GM21717 (cell line): ENCODE measurements at regions not wholly inside any gene's neighbourhood (a gene's known extent, or its start where the extent isn't known, plus 50 kb on each side); places are given as distances from the start of the nearest gene placed in this dataset.
"Not testable (repeated sequence)": the region's sequence is repeated elsewhere in the genome, so short reads cannot be mapped to it uniquely, and the experiment has no call there.

Experiments used
- ATAC-seq: cut with Tn5 transposase; IDR thresholded peaks from one replicate; pipeline ENCODE4 v1.9.1; 2021; ENCODE audit warnings: mild to moderate bottlenecking, moderate library complexity; ENCODE audit not compliant: unreplicated experiment

GRCh38 chr2:20499387-20499786 is 52.5 kb downstream of the RHOB start:
- no peak for ATAC-seq

- no peak for ATAC-seq
Observed at GRCh38 chr2:20501974-20502373, 55.1 kb downstream of the RHOB start.

GRCh38 chr2:20502496-20502895 is 55.6 kb downstream of the RHOB start:
- ATAC-seq, result not testable (repeated sequence)

GRCh38 chr2:20504174-20504573 is 57.3 kb downstream of the RHOB start:
- no peak for ATAC-seq

- no peak for ATAC-seq
Observed at GRCh38 chr2:20506201-20506685, 59.4 kb downstream of the RHOB start.

GRCh38 chr2:20507166-20507692 is 60.4 kb downstream of the RHOB start:
- peak; percentile 94 for ATAC-seq

- no peak for ATAC-seq
Observed at GRCh38 chr2:20507711-20508110, 60.8 kb downstream of the RHOB start.

GRCh38 chr2:20509301-20509769 is 62.5 kb downstream of the RHOB start:
- no peak for ATAC-seq

- no peak for ATAC-seq
Observed at GRCh38 chr2:20509770-20510490, 63.1 kb downstream of the RHOB start.

GRCh38 chr2:20511130-20511529 is 64.3 kb downstream of the RHOB start:
- no peak for ATAC-seq

GRCh38 chr2:20512061-20512605 is 65.3 kb downstream of the RHOB start:
- ATAC-seq, result no peak

GRCh38 chr2:20513946-20514345 is 67.1 kb downstream of the RHOB start:
- no peak for ATAC-seq

GRCh38 chr2:20514596-20515269 is 67.9 kb downstream of the RHOB start:
- no peak for ATAC-seq

- ATAC-seq, result no peak
Observed at GRCh38 chr2:20515290-20516220, 68.7 kb downstream of the RHOB start.

GRCh38 chr2:20516291-20516645 is 69.4 kb downstream of the RHOB start:
- ATAC-seq, result no peak

GRCh38 chr2:20516646-20517341 is 69.9 kb downstream of the RHOB start:
- ATAC-seq, result peak; percentile 85

GRCh38 chr2:20519309-20519708 is 72.4 kb downstream of the RHOB start:
- ATAC-seq, result no peak

- no peak for ATAC-seq
Observed at GRCh38 chr2:20520128-20520527, 73.3 kb downstream of the RHOB start.

GRCh38 chr2:20521193-20521592 is 74.3 kb downstream of the RHOB start:
- ATAC-seq, result no peak

GRCh38 chr2:20521682-20522189 is 74.9 kb downstream of the RHOB start:
- no peak for ATAC-seq
